OCI-LY1 (cell line): ENCODE measurements at regions not wholly inside any gene's neighbourhood (a gene's known extent, or its start where the extent isn't known, plus 50 kb on each side); places are given as distances from the start of the nearest gene placed in this dataset.

ENCODE experiments used
- H2AFZ ChIP-seq: fragments of 200-600 bp; sonication (generic), shearing (Covaris generic); 2 replicates; pipeline ENCODE4 v1.6.0; 2014; ENCODE audit warnings: antibody characterized with exemption, mild to moderate bottlenecking, low read length
- H3F3A ChIP-seq: fragments of 200-600 bp; sonication (generic), shearing (Covaris generic); 2 replicates; pipeline ENCODE4 v1.6.0; 2014; ENCODE audit warnings: mild to moderate bottlenecking, antibody characterized with exemption, low read length, moderate library complexity; ENCODE audit not compliant: insufficient read depth
- H3K27ac ChIP-seq: fragments of 200-600 bp; sonication (generic); 2 replicates; pipeline ENCODE4 v1.5.1; 2014; ENCODE audit warnings: low read length, mixed run types, mild to moderate bottlenecking, low read depth; ENCODE audit not compliant: poor library complexity, severe bottlenecking
- H3K27me3 ChIP-seq: fragments of 200-600 bp; sonication (generic); 2 replicates; pipeline ENCODE4 v1.6.0; 2014; ENCODE audit warnings: antibody characterized with exemption, mild to moderate bottlenecking, low read length, moderate library complexity; ENCODE audit not compliant: insufficient read depth
- H3K36me3 ChIP-seq: fragments of 200-600 bp; sonication (generic); 2 replicates; pipeline ENCODE4 v1.6.1; 2014; ENCODE audit warnings: mild to moderate bottlenecking, antibody characterized with exemption, low read length, moderate library complexity, mixed read lengths; ENCODE audit not compliant: insufficient read depth
- H3K4me1 ChIP-seq: fragments of 200-600 bp; sonication (generic); 2 replicates; pipeline ENCODE4 v1.5.1; 2014; ENCODE audit warnings: mild to moderate bottlenecking, low read length, moderate library complexity; ENCODE audit not compliant: insufficient read depth, severe bottlenecking
- H3K4me2 ChIP-seq: fragments of 200-600 bp; sonication (generic), shearing (Covaris generic); 2 replicates; pipeline ENCODE4 v1.6.1; 2014; ENCODE audit warnings: low read length
- H3K4me3 ChIP-seq: fragments of 200-600 bp; sonication (generic); 2 replicates; pipeline ENCODE4 v1.5.1; 2014; ENCODE audit warnings: low read length, low read depth, mild to moderate bottlenecking, mixed read lengths; ENCODE audit not compliant: poor library complexity, severe bottlenecking
- H3K79me2 ChIP-seq: fragments of 200-600 bp; shearing (Covaris generic); 2 replicates; pipeline ENCODE4 v1.6.1; 2016; ENCODE audit warnings: mixed run types, low read length, mixed read lengths; ENCODE audit not compliant: insufficient read depth
- H3K9ac ChIP-seq: fragments of 200-600 bp; sonication (generic), shearing (Covaris generic); 2 replicates; pipeline ENCODE4 v1.6.1; 2014; ENCODE audit warnings: mild to moderate bottlenecking, low read length, mixed read lengths
- H3K9me2 ChIP-seq: fragments of 200-600 bp; sonication (generic), shearing (Covaris generic); 2 replicates; pipeline ENCODE4 v1.6.1; 2014; ENCODE audit warnings: low read depth, mild to moderate bottlenecking, low read length, mixed read lengths
- H3K9me3 ChIP-seq: fragments of 200-600 bp; shearing (Covaris generic); 2 replicates; pipeline ENCODE4 v1.6.1; 2014; ENCODE audit warnings: low read length, mixed read lengths
- H4K20me1 ChIP-seq: fragments of 200-600 bp; sonication (generic), shearing (Covaris generic); 2 replicates; pipeline ENCODE4 v1.6.0; 2016; ENCODE audit warnings: mild to moderate bottlenecking, low read length; ENCODE audit not compliant: insufficient read depth
- CTCF ChIP-seq: fragments of 200-600 bp; sonication (generic), shearing (Covaris generic); IDR thresholded peaks from 2 replicates; pipeline ENCODE4 v1.5.1; 2017; ENCODE audit warnings: mild to moderate bottlenecking, antibody characterized with exemption, low read length, moderate library complexity, mixed read lengths
- EZH2 ChIP-seq: fragments of 200-600 bp; sonication (generic), shearing (Covaris generic); IDR thresholded peaks from 2 replicates; pipeline ENCODE4 v1.8.0; 2017; ENCODE audit warnings: borderline replicate concordance, mixed run types, mild to moderate bottlenecking, antibody characterized with exemption, low read length, moderate library complexity, mixed read lengths

DNA sequence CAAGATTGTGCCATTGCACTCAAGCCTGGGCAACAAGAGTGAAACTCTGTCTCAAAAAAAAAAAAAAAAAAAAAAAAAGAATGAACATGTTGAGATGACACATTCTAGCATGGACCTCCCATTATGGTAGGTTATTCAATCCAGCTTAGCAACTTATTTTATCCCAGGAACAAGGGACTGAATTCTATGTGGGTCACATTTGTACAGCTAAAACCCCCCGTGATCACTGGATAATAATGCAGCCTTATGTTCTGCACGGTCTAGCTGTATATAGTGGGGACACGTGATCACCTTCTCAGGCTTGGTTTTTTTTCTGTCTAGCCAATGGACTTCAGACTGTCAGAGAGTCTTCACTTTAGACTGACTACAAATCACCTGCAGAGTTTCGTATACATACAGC, 115.2 kb upstream of the FRG1 start:
- Histone ChIP-seq H3K79me2 (no peaks in the 10 kb centered on the region), H4K20me1 (no peaks in the 10 kb centered on the region), H3K27ac (no peak overlapping the region), H3K9ac (no peak overlapping the region), H3K36me3 (no peaks in the 10 kb centered on the region), H2AFZ (no peak overlapping the region), H3K4me2 (no peak overlapping the region), H3F3A (no peaks in the 10 kb centered on the region), H3K4me3 (no peak overlapping the region), H3K27me3 (no peaks in the 10 kb centered on the region), H3K9me2 (no peaks in the 10 kb centered on the region), H3K4me1 (no peaks in the 10 kb centered on the region), H3K9me3 (no peaks in the 10 kb centered on the region)
- no peak for TF ChIP-seq CTCF
- no peak for TF ChIP-seq EZH2

DNA sequence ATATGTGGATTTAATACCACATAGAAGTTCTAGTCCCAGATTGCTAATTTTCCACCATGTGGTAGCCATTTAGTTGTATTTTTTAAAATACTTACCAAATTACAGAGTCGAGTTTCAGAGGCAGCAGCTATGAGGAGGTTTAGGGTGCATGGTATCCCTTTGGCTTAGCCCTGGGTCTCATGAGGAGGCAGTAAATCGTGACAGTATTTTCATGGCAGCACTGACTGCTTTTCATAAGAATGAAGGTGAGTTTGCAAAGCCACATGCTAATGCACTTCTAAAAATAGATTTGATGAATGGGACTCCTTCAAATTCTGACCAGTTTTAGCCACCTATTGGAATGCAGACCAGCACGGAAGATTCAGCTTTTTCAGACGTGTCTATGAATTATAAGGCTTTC, 114.0 kb upstream of the FRG1 start:
- no peak overlapping the region for H3K4me2 ChIP-seq

GRCh38 chr4:189828081-189828697, 112.5 kb upstream of the FRG1 start:
- Histone ChIP-seq H3K79me2 (no peaks in the 10 kb centered on the region), H3K36me3 (no peaks in the 10 kb centered on the region), H2AFZ (no peak overlapping the region), H3K9ac (no peak overlapping the region), H3K4me1 (no peaks in the 10 kb centered on the region), H3K9me3 (no peaks in the 10 kb centered on the region), H3F3A (no peaks in the 10 kb centered on the region), H3K4me2 (no peak overlapping the region), H3K4me3 (no peak overlapping the region), H4K20me1 (no peaks in the 10 kb centered on the region), H3K9me2 (no peaks in the 10 kb centered on the region), H3K27ac (no peak overlapping the region), H3K27me3 (no peaks in the 10 kb centered on the region)
- TF ChIP-seq EZH2 (no peak), CTCF (no peak)

More for the DNA sequence above, 114.0 kb upstream of the FRG1 start:
- H3K9ac ChIP-seq, result no peak overlapping the region
- H3K9me2 ChIP-seq, result no peaks in the 10 kb centered on the region
- H3K4me1 ChIP-seq, result no peaks in the 10 kb centered on the region
- no peak overlapping the region for H3K27ac ChIP-seq
- H2AFZ ChIP-seq, result no peak overlapping the region
- no peaks in the 10 kb centered on the region for H3K36me3 ChIP-seq
- no peaks in the 10 kb centered on the region for H3K79me2 ChIP-seq
- TF ChIP-seq EZH2 (no peak), CTCF (no peak)
- H3K9me3 ChIP-seq, result no peaks in the 10 kb centered on the region
- H3K27me3 ChIP-seq, result no peaks in the 10 kb centered on the region
- H3F3A ChIP-seq, result no peaks in the 10 kb centered on the region
- H3K4me3 ChIP-seq, result no peak overlapping the region
- no peaks in the 10 kb centered on the region for H4K20me1 ChIP-seq
